ENCODE measurements at regions not wholly inside any gene's neighbourhood (a gene's known extent, or its start where the extent isn't known, plus 50 kb on each side); places are given as distances from the start of the nearest gene placed in this dataset.
"Not testable (repeated sequence)": the region's sequence is repeated elsewhere in the genome, so short reads cannot be mapped to it uniquely, and the experiment has no call there.

GRCh38 chr11:71331631-71332030 lies 79.3 kb upstream of the SHANK2 start:
- DNase-seq: no peak

DNA sequence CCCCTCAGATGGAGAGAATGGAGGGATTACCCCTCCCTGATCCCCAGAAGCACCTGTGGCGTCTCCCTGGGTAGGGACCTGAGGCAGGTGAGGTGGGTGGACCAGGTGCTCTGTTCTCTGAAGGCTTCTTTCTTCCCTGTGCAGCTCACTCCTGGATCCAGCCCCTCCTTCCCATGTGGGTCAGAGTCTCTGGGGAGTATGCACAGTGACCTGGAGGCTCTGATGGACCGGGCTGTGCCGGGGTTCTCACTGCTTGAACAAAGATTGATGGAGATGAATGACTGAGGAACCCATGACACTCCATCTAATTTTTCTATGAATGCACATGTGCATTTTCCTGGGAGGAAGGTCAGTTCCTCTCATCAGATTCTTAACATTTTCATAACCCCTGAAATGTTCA lies 78.6 kb upstream of the SHANK2 start:
- DNase-seq: no peak

DNA sequence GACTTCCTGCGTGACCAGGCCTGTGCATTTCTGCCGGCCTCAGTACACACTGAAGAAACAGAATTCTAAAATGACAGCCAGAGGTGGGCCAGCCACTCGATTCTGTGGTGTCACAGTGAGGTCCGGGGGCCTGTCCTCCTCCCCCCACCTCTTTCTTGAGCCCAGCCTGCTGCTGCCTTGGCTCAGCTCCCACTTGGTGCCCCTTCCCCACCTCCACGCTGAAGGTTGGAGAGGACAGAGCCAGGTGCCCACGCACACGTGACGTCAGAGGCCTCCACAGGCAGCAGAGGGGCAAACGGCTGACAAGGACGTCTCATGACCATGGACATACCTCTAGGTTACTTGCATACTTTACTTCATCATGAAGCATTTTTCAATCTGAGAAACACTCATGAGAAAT lies 78.0 kb upstream of the SHANK2 start:
- DNase-seq: no peak

DNA sequence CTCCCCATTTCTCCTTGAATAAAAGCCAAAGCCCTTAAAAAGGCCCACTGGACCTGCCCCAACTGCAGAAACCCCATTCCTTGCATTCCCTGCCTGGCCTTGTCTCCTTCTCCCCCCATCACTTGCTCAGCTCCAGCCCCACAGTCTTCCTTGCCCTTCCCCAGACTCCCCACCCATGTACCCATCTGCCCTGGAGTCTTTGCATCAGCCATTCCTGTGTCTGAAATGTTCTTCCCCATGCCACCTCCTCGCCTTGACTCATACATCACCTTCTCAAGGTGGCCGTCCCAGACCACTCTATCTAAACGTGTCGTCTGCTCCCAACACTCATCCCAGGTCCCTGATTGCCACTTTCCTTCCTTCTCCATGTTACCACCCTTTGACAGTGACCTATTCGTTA lies 77.4 kb upstream of the SHANK2 start:
- no peak for DNase-seq

- DNase-seq: no peak
Observed at GRCh38 chr11:71329165-71329510, 76.8 kb upstream of the SHANK2 start.

DNA sequence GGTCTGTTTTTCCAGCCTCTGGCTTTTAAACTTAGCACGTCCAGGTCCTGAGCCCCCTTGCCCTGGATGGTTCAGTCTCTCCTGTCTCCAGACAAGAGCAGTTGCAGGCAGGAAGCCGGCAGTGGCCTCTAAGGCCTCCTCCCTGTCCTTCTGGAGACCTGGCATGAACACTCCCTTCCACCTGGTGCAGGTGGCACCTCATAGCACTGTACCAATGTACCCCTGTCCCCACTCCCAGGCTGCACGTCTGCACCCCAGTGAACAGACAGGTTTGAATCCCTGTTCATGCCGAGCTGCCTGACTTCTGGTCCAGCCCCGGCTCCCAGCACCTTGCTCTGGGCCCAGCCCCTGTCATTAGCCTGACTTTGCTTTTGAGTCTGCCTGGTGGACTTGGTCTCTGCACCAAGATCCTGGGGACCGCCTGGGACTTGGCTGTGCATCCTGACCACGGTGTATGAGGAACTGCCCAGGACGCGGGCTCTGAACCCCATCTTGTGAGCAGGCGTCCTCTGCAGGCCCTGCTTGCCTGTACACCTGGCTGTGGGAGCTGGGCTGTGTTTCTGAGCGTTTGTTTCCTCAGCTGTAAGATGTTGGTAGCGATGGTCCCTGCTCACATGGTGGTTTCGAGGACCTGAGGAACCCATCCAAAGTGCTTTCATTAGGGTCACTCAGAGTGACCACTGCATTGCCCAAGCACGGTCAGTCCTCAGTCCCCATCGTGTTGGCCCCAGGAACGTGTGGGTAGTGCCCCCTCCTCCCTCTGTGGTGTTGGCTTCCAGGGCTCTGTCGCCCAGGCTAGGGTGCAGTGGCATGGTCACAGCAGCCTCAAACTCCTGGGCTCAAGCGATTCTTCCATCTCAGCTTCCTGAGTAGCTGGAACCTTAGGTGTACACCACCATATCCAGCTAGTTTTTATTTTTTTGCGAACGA lies 75.0 kb upstream of the SHANK2 start:
- DNase-seq: no peak

- DNase-seq: no peak
Observed at GRCh38 chr11:71326328-71326940, 74.1 kb upstream of the SHANK2 start.

DNA sequence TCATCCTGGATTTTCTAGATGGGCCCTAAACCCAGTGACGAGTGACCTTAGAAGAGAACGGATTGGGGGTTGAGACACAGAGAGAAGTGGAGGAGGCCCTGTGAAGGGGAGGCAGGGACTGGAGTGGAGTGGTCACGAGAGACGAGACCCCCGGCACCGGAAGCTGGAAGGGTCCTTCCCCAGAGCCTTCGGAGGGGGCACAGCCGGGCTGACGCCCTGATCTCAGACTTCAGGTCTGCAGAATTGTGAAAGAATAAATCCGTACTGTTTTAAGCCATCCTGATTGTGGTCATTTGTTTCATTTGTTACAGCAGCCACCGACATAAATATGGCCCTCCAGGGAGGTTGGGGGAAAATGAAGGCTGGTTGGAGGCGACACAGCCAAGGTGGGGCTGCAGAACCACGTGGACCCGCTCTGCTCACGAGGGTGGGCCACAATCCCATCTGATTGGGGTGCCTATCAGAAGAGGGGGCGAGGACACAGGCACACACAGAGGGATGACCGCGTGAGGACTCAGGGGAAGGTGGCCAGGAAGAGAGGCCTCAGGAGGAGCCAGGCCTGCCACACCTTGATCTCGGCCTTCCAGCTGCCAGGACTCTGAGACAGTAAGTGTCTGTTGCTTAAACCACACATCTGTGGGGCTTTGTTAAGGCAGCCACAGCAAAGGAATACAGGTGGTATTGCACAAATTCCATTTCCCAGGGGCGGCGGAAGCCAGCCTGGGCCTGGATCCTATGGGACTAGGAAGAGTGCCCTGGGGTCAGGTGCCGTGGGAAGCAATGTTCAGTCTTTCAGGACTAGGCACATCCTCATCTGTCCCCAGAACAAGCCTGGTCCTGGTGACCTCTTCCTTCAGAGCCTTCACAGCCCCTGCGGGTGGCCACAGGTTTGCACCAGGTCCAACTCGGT lies 73.3 kb upstream of the SHANK2 start:
- no peak for DNase-seq

DNA sequence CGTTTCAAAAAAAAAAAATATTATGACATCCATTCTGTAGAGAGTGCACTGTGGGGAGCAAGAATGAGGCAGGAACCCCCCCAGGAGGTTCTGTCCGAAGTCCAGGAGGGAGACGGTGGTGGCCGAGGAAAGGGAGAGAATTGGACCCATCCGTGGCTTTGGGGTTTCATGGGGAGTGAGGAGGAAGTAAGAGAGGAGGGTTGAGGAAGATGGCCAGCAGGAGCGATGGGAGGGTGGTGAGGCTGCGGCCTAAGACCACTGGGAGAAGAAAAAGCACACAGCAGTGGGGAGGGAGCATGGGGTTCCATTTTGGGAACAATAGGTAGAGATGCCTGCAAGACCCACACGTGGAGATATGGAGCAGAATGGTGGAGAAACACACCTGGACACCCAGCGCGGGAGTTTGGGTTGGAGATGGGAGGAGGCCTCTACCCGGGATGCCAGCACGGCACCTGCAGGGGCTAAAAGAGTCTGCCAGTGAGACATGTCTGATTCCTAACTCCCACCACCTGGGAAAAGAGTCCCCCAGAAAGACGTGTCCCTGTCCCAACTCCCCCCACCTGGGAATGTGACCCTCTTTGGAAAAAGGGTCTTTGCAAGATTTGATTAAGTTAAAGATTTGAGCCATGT lies 72.5 kb upstream of the SHANK2 start:
- no peak for DNase-seq

DNA sequence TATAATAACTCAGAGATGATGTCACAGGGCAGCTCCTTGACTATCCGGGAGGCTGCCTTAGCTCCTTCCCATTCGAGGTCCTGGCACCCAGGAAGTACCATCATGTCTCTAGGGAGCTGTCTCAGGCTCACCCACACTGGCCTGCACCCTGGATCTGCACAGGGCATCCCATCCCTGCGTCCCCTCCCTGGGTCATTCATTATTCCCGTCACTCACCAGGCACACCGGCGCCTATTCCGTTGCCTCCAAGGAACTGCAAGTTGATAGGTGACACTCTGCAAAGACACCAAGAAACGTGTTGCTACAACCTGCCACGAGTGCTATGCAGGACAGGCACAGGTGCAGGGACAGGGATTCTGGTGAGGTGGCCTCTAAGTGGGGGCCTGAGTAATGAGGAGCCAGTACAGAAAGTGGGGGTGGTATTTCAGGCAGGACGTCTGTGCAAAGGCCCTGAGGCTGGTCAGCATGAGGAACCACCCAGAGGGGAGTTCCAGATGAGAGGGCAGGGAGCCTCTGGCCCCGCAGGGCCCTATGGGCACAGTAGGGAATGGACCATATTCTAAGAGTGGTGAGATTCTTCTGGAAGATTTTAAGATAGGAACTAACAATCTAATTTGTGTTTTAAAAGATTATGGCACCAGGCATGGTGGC lies 71.6 kb upstream of the SHANK2 start:
- no peak for DNase-seq

DNA sequence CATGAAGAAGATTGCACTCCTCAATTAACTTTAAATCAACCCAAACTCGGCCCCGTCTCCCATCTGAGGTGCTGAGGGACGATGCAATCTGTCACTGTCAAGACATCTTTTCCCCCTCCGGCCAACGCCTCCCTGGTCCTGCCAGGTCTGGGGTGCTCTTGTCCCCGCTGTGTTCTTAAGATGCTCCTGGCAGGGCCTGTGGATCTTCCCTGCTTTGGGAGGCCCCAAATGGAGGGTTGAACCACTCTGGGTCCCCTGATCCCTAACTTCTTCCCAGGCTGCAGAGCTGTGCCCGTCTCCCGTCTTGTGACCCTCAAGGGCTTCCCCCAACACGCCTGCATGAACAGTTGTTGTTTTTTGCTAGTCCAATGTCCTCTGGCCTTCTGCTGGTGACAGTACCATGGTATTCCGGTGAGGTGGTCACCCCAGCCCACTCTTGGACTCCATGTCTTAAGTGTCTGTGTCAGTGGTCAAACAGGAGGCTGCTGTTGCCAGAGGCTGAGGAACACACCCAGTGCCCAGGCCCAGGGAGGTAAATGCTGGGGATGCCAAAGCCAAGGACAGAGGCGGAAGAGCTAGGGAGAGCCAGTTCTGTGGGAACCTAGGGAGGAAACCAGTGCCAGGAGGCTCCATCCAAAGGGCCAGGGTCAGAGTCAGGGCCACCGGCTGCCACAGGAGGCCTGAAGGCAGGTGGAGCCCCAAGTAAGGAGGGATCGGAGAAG lies 70.6 kb upstream of the SHANK2 start:
- no peak for DNase-seq

DNA sequence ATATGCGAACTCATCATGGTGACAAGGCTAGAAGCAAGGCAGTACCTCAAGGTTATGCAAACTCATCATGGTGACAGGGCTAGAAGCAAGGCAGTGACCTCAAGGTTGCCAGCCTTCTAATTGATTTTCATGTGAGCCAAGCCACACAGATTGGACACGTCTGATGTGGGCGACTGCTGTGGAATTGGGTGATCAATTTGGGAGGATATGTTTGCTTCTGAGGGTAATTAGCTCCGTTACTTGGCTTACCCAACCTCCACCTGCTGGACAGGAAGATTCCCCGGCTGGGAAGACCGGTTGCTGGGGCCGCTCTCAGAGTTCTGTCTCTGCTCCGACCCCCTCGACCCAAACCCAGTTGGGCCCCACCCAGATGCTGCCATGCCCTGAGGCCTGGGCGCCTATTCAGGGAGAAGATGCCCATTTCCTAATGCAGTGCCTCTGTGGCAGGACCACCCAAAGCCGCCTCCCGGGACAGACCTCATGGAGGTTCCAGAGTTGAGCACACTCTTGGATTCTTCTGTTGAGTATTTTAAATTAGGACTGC lies 69.9 kb upstream of the SHANK2 start:
- DNase-seq: no peak

DNA sequence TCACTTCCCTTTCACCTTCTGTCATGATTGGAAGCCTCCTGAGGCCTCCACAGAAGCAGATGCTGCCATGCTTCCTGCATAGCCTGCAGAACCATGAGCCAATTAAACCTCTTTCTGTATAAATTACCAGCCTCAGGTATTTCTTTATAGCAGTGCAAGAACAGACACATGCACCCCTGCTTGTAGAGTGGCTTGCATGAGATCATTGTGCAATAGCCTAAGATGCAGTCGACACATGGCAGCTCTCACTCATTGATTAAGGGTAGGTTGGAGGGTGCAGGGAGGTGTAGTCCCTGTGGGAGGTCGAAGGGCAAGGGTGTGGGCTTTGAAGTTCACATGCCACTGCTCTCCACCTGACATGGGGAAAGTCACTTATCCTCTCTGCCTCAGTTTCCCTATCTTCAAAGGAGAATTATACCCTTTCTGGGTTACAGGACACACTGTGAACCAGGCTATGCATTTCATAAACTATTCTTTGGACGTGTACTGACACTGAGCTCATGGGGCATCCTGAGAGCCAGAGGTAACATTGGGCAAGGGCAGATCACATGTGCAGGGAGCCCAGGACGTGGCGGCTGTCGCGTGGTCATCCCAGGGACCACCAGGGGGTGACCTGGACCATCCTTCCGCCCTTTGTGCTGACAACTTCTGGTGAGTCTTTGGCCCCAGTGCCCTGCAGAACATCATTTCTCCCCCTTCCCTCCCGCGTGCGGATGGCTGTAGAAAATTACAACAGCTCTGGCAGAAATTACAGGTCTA lies 69.2 kb upstream of the SHANK2 start:
- no peak for DNase-seq

DNA sequence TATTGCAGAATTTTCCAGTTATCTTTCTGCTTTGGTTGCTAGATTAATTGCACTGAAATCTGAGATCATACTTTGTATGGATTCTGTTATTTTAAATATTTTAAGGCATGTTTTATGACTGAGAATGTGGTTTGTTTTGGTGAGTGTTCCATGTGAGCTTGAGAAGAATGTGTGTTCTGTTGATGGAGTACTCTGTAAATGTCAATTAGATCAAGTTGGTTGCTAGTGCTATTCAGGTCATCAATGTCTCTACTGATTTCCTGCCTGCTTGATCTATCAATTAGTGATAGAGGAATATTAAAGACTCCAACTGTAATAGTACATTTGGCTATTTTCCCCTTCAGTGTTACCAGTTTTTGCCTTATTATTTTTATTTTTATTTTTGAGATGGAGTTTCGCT lies 64.3 kb upstream of the SHANK2 start:
- DNase-seq: no peak

GRCh38 chr11:71312616-71313015 lies 60.2 kb upstream of the SHANK2 start:
- DNase-seq: not testable (repeated sequence)

GRCh38 chr11:71311928-71312510 lies 59.6 kb upstream of the SHANK2 start:
- DNase-seq: no peak

GRCh38 chr11:71311176-71311925 lies 59.0 kb upstream of the SHANK2 start:
- DNase-seq: no peak

DNA sequence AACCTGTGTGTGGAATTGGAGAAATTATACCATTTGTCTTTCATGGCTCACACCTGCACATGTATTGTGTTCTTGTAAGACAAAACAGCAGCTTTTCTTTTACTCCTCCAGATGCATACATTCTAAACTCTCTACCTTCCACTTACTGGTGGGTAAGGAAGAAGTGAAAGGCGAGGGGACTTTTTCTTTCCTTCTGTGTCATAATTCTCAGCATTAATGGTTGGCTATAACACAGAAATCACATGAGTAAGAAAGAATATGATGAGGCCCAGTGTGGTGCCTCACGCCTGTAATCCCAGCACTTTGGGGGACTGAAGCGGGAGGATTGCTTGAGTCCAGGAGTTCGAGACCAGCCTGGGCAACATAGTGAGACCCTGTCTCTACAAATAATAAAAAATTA lies 57.8 kb upstream of the SHANK2 start:
- DNase-seq: no peak

- no peak for DNase-seq
Observed at GRCh38 chr11:71309611-71310010, 57.2 kb upstream of the SHANK2 start.

- no peak for DNase-seq
Observed at GRCh38 chr11:71309181-71309580, 56.8 kb upstream of the SHANK2 start.
